ENCODE measurements at regions not wholly inside any gene's neighbourhood (a gene's known extent, or its start where the extent isn't known, plus 50 kb on each side); places are given as distances from the start of the nearest gene placed in this dataset.

- TF ChIP-seq, protein P1, sequence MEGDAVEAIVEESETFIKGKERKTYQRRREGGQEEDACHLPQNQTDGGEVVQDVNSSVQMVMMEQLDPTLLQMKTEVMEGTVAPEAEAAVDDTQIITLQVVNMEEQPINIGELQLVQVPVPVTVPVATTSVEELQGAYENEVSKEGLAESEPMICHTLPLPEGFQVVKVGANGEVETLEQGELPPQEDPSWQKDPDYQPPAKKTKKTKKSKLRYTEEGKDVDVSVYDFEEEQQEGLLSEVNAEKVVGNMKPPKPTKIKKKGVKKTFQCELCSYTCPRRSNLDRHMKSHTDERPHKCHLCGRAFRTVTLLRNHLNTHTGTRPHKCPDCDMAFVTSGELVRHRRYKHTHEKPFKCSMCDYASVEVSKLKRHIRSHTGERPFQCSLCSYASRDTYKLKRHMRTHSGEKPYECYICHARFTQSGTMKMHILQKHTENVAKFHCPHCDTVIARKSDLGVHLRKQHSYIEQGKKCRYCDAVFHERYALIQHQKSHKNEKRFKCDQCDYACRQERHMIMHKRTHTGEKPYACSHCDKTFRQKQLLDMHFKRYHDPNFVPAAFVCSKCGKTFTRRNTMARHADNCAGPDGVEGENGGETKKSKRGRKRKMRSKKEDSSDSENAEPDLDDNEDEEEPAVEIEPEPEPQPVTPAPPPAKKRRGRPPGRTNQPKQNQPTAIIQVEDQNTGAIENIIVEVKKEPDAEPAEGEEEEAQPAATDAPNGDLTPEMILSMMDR (IDR thresholded peaks at IDR 0.05; ENCODE audit: borderline replicate concordance, insufficient read depth, low read depth, low read length): no peak
- no peak overlapping the region for H3K4me3 ChIP-seq (ENCODE audit: low read depth, low read length)
These were observed 786.1 kb upstream of the AADAT start for GRCh38 chr4:170875868-170876267.

DNA sequence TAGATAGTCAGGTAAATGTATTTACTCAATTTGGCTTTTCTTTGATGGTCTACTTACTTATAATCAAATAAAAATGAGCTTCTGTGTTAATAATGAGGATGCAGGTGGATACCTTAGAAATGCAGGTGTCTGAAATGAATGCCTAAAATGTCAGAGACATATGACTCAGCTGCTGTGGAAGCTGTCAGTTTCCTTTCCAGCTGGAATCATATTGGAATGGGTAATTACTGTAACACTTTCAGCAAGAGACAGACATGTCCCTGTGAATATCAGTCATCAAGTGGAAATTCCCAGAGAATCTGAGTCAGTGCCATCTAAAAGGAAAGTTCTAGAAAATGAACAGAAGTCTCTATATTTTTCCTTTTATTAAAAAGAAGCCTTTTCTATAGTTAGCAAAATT lies 783.0 kb upstream of the AADAT start:
- TF ChIP-seq, protein P1 (IDR thresholded peaks at IDR 0.05; ENCODE audit: borderline replicate concordance, insufficient read depth, low read depth, low read length): no peak
- no peak overlapping the region for H3K4me3 ChIP-seq (ENCODE audit: low read depth, low read length)

- TF ChIP-seq, protein P1 (IDR thresholded peaks at IDR 0.05; ENCODE audit: borderline replicate concordance, insufficient read depth, low read depth, low read length): no peak
- H3K4me3 ChIP-seq (ENCODE audit: low read depth, low read length): no peak overlapping the region
These were observed 778.4 kb upstream of the AADAT start for GRCh38 chr4:170868170-170868569.

DNA sequence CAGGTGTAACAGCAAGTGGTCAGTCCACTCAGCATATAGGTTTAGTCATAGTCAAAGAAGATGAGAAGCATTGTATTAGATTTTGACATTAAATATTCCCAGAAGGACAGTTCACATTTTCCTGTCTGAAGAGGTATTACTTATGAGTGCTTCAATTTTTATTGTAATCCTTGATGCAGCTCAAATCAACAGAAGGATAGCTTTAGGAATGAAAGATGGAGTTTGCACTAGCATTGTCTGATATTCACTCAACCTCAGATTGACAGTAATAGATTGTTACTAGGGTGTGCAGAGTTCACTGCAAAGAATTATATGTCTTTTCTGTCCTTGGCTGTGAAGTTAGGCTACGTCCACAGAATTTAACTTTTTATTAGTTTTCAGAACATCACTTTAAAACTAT lies 764.3 kb upstream of the AADAT start:
- H3K4me3 ChIP-seq (ENCODE audit: low read depth, low read length): no peak overlapping the region
- TF ChIP-seq, protein P1 (IDR thresholded peaks at IDR 0.05; ENCODE audit: borderline replicate concordance, insufficient read depth, low read depth, low read length): no peak

DNA sequence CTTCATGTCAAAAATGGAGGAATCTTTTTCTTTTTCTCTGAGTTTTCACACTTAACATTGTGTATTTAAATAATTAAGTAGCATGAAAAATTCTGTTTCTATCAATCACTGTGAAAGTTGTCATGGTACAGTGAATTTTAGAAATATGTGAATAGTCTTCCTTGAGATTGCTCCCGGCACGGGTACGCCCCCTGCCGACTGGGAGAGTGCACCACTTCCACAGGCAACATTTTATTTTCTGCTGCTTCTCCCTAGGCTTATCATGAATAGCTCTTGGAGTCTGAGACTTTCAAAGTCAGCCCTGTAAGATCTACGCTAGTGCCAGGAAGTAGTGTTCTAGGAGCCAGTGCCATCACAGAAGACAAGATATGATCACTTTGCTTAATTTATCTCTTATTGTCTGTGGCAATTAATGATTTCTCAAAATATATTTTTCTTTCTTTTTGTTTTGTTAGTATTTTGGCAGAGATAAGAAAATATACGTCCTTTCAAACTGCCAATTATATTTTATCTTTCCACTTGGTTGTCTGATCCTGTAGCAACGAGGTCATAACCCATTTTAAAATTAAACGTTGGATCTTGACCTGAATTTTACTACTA lies 763.8 kb upstream of the AADAT start:
- TF ChIP-seq, protein P1 (IDR thresholded peaks at IDR 0.05; ENCODE audit: borderline replicate concordance, insufficient read depth, low read depth, low read length): peak; percentile 73

DNA sequence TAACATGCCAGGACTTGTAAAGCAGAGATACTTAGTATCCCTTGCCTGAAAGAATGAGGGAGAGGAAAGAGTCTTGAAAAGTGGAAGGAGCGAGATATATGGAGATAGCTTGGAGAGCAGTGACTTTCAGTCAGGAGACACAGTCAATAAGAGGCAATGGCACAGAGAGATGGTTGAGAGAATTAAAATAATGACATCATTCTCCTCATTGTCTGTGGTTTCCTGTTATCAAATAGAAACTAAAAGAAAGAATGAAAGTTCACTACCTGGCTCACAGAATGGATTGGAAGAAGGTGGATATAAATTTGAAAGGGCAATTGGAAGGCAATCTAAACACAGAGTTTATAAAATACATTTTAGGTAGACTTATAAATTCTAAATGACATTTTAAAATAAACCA lies 760.2 kb upstream of the AADAT start:
- TF ChIP-seq, protein P1 (IDR thresholded peaks at IDR 0.05; ENCODE audit: borderline replicate concordance, insufficient read depth, low read depth, low read length): no peak
- no peak overlapping the region for H3K4me3 ChIP-seq (ENCODE audit: low read depth, low read length)

More for the DNA sequence above, 763.8 kb upstream of the AADAT start:
- no peak overlapping the region for H3K4me3 ChIP-seq (ENCODE audit: low read depth, low read length)

DNA sequence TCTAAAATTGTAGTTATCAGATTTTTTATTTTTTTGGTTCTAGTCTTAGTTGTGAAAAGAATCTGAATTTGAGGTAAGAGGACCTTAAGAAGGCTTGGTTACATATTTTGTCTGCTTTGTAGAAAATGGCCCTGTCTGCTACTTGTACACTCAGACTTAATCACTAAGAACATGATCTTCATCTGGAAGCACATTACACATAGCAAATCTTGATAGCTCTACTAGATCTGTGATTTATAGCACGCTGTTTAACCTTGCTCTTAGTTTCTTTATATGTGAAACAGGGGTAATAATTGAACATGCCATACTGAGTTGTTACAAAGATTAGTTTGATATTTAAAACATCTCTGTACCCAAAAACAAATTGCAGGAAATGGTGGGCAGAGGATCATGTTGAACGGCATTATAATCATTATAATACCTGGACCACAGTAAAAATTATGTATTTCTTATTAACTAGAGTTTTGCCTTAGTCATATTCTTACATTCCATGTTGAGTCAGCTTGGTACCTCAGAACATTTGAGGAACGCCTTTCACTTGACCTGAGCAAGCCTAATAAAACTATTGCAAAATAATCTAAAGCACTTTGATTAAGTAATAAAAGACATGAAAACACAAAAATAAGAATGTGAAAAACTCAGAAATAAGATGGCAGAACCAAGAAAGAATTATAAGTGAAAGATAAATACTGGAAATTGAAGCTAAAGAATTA lies 738.0 kb upstream of the AADAT start:
- TF ChIP-seq, protein P1 (IDR thresholded peaks at IDR 0.05; ENCODE audit: borderline replicate concordance, insufficient read depth, low read depth, low read length): no peak
- H3K4me3 ChIP-seq (ENCODE audit: low read depth, low read length): no peak overlapping the region
